GM12892 (cell line): ENCODE measurements at regions not wholly inside any gene's neighbourhood (a gene's known extent, or its start where the extent isn't known, plus 50 kb on each side); places are given as distances from the start of the nearest gene placed in this dataset.

Source experiments
- POLR2A ChIP-seq: IDR thresholded peaks from 2 replicates; pipeline ENCODE4 v1.6.1; 2011; ENCODE audit warnings: low read depth, low read length, control low read depth
- POLR2AphosphoS5 ChIP-seq: IDR thresholded peaks from 2 replicates; pipeline ENCODE4 v1.6.1; 2011; ENCODE audit warnings: low read depth, low read length, control low read depth
- TAF1 ChIP-seq: IDR thresholded peaks from 2 replicates; pipeline ENCODE4 v1.6.1; 2011; ENCODE audit warnings: low read depth, mild to moderate bottlenecking, control low read depth, low read length, borderline replicate concordance

GRCh38 chr15:47964229-47964628 lies 156.6 kb upstream of the SLC24A5 start:
- TF ChIP-seq POLR2AphosphoS5, result no peak
- TF ChIP-seq POLR2A, result no peak
- TF ChIP-seq TAF1, result no peak
